H9 (cell line): ENCODE measurements at regions not wholly inside any gene's neighbourhood (a gene's known extent, or its start where the extent isn't known, plus 50 kb on each side); places are given as distances from the start of the nearest gene placed in this dataset.

Source experiments
- DNase-seq: peaks from one replicate; pipeline ENCODE4 v3.0.0-alpha.2; 2017
- H2AFZ ChIP-seq: one replicate; pipeline ENCODE4 v1.6.1; 2013; ENCODE audit warnings: mild to moderate bottlenecking, low read length, control low read depth, moderate library complexity
- H2AK5ac ChIP-seq: 2 replicates; pipeline ENCODE4 v1.6.1; 2013; ENCODE audit warnings: low read length, control low read depth, mixed read lengths; ENCODE audit not compliant: insufficient read length
- H2BK120ac ChIP-seq: one replicate; pipeline ENCODE4 v1.6.1; 2013; ENCODE audit warnings: low read depth, mild to moderate bottlenecking, low read length, control low read depth, inconsistent platforms; ENCODE audit not compliant: poor library complexity, severe bottlenecking
- H2BK12ac ChIP-seq: 2 replicates; pipeline ENCODE4 v1.6.1; 2013; ENCODE audit warnings: low read length, control low read depth, mixed read lengths, low read depth; ENCODE audit not compliant: insufficient read length
- H2BK15ac ChIP-seq: 2 replicates; pipeline ENCODE4 v1.6.1; 2013; ENCODE audit warnings: low read depth, low read length, control low read depth
- H2BK20ac ChIP-seq: one replicate; pipeline ENCODE4 v1.6.1; 2013; ENCODE audit warnings: low read depth, mild to moderate bottlenecking, low read length, control low read depth, inconsistent platforms; ENCODE audit not compliant: poor library complexity, severe bottlenecking
- H2BK5ac ChIP-seq: 2 replicates; pipeline ENCODE4 v1.6.1; 2013; ENCODE audit warnings: low read length, control low read depth, mixed read lengths; ENCODE audit not compliant: insufficient read length
- H3K14ac ChIP-seq: 2 replicates; pipeline ENCODE4 v1.6.1; 2013; ENCODE audit warnings: low read length, control low read depth; ENCODE audit not compliant: insufficient read depth
- H3K18ac ChIP-seq: 2 replicates; pipeline ENCODE4 v1.6.1; 2013; ENCODE audit warnings: low read depth, mild to moderate bottlenecking, mixed read lengths, low read length, control low read depth; ENCODE audit not compliant: insufficient read length
- H3K23ac ChIP-seq: 2 replicates; pipeline ENCODE4 v1.6.1; 2013; ENCODE audit warnings: low read length, control low read depth, mixed read lengths, low read depth; ENCODE audit not compliant: insufficient read length
- H3K23me2 ChIP-seq: 2 replicates; pipeline ENCODE4 v1.6.1; 2013; ENCODE audit warnings: low read depth, mild to moderate bottlenecking, mixed read lengths, low read length, control low read depth; ENCODE audit not compliant: insufficient read length, poor library complexity, severe bottlenecking
- H3K27ac ChIP-seq: 2 replicates; pipeline ENCODE4 v1.5.1; 2013; ENCODE audit warnings: low read length, control low read depth, mixed read lengths, low read depth; ENCODE audit not compliant: insufficient read length
- H3K27me3 ChIP-seq: 2 replicates; pipeline ENCODE4 v1.6.1; 2013; ENCODE audit warnings: low read length, control low read depth, inconsistent platforms; ENCODE audit not compliant: insufficient read depth
- H3K4ac ChIP-seq: 2 replicates; pipeline ENCODE4 v1.6.1; 2013; ENCODE audit warnings: low read depth, mild to moderate bottlenecking, control low read depth, inconsistent platforms, low read length, moderate library complexity
- H3K4me1 ChIP-seq: 2 replicates; pipeline ENCODE4 v1.6.1; 2013; ENCODE audit warnings: low read length, control low read depth, inconsistent platforms; ENCODE audit not compliant: insufficient read depth
- H3K4me2 ChIP-seq: 2 replicates; pipeline ENCODE4 v1.6.1; 2013; ENCODE audit warnings: low read length, control low read depth, mixed read lengths; ENCODE audit not compliant: insufficient read length, insufficient read depth
- H3K56ac ChIP-seq: 2 replicates; pipeline ENCODE4 v1.6.1; 2013; ENCODE audit warnings: low read depth, mild to moderate bottlenecking, mixed read lengths, low read length, control low read depth; ENCODE audit not compliant: insufficient read length
- H3K79me1 ChIP-seq: 2 replicates; pipeline ENCODE4 v1.6.1; 2013; ENCODE audit warnings: low read depth, mild to moderate bottlenecking, moderate library complexity, low read length, control low read depth, inconsistent platforms; ENCODE audit not compliant: insufficient read depth, poor library complexity, severe bottlenecking
- H3K79me2 ChIP-seq: 2 replicates; pipeline ENCODE4 v1.6.1; 2013; ENCODE audit warnings: low read length, control low read depth, inconsistent platforms; ENCODE audit not compliant: insufficient read depth
- H3K9ac ChIP-seq: 2 replicates; pipeline ENCODE4 v1.6.1; 2013; ENCODE audit warnings: low read length, control low read depth, mixed read lengths; ENCODE audit not compliant: insufficient read length; ENCODE audit errors: extremely low read depth
- H3K9me3 ChIP-seq: one replicate; pipeline ENCODE4 v1.6.1; 2013; ENCODE audit warnings: low read depth, low read length, inconsistent platforms; ENCODE audit not compliant: control insufficient read depth
- H3T11ph ChIP-seq: one replicate; pipeline ENCODE4 v1.6.1; 2013; ENCODE audit warnings: mild to moderate bottlenecking, low read length, control low read depth, inconsistent platforms
- H4K20me1 ChIP-seq: one replicate; pipeline ENCODE4 v1.6.1; 2013; ENCODE audit not compliant: control insufficient read depth, insufficient read length, insufficient read depth
- H4K5ac ChIP-seq: 2 replicates; pipeline ENCODE4 v1.6.1; 2013; ENCODE audit warnings: low read depth, mild to moderate bottlenecking, mixed read lengths, low read length, control low read depth; ENCODE audit not compliant: insufficient read length
- H4K8ac ChIP-seq: replicated peaks from 2 replicates; pipeline ENCODE4 v1.6.1; 2013; ENCODE audit warnings: low read length, control low read depth, mixed read lengths, low read depth; ENCODE audit not compliant: insufficient read length
- H4K91ac ChIP-seq: 2 replicates; pipeline ENCODE4 v1.6.1; 2013; ENCODE audit warnings: low read depth, mild to moderate bottlenecking, moderate library complexity, mixed read lengths, low read length, control low read depth; ENCODE audit not compliant: insufficient read length
- H3K27ac Mint-ChIP-seq, 3 experiments: 2 replicates in 2 of 3; 3 replicates in 1 of 3; pipeline ENCODE4 v1.8.0; 2020 to 2021; ENCODE audit warnings: mixed read lengths in 3 of 3, mild to moderate bottlenecking in 1 of 3, moderate library complexity in 1 of 3
- H3K27me3 Mint-ChIP-seq: 2 replicates; pipeline ENCODE4 v1.8.0; 2021; ENCODE audit warnings: low read depth, mild to moderate bottlenecking, moderate library complexity, mixed read lengths
- H3K36me3 Mint-ChIP-seq, 3 experiments: 2 replicates in 2 of 3; 3 replicates in 1 of 3; pipeline ENCODE4 v1.8.0; 2020 to 2021; ENCODE audit warnings: low read depth in 3 of 3, mixed read lengths in 3 of 3; ENCODE audit not compliant: insufficient read depth in 1 of 3
- H3K4me1 Mint-ChIP-seq, 2 experiments: 2 replicates each; pipeline ENCODE4 v1.8.0; 2020; ENCODE audit warnings: mixed read lengths in 2 of 2
- H3K4me3 Mint-ChIP-seq, 2 experiments: 2 replicates in 1 of 2; 3 replicates in 1 of 2; pipeline ENCODE4 v1.8.0; 2020 to 2021; ENCODE audit warnings: mild to moderate bottlenecking in 2 of 2, mixed read lengths in 2 of 2, moderate library complexity in 1 of 2
- H3K9me3 Mint-ChIP-seq, 2 experiments: 2 replicates in 1 of 2; 3 replicates in 1 of 2; pipeline ENCODE4 v1.8.0; 2020; ENCODE audit warnings: mild to moderate bottlenecking in 2 of 2, mixed read lengths in 2 of 2, moderate library complexity in 1 of 2
- CTCF ChIP-seq: fragments of 200-600 bp; sonication (generic); conservative IDR thresholded peaks from 3 replicates; pipeline ENCODE4 v1.8.0; 2021; ENCODE audit warnings: antibody characterized with exemption, mild to moderate bottlenecking
- WGBS: extraction: QIAGEN DNeasy Blood & Tissue Kit; methylation state at CpG from one replicate; pipeline ENCODE4 v1.1.7; 2013; ENCODE audit warnings: missing lambda C conversion rate, low lambda C conversion rate, mixed read lengths; ENCODE audit not compliant: insufficient read length; ENCODE audit errors: extremely low coverage; 5-methylcytosine and 5-hydroxymethylcytosine counted together

GRCh38 chr12:115470526-115470925 is 786.6 kb upstream of the TBX3 start:
- DNase-seq = no peak
- H3K9ac ChIP-seq = no peak overlapping the region
- H3K23ac ChIP-seq = no peak overlapping the region
- no peak overlapping the region for H2BK15ac ChIP-seq
- no peaks in the 10 kb centered on the region for H3K9me3 Mint-ChIP-seq
- no peak overlapping the region for H4K5ac ChIP-seq
- peaks cover 6% of the 10 kb centered on the region in 2 experiments; a peak in 3 of 4 replicates for H3K4me1 Mint-ChIP-seq
- H2BK12ac ChIP-seq = no peak overlapping the region
- H4K8ac ChIP-seq = no peak overlapping the region
- no peak for TF ChIP-seq CTCF
- H3K36me3 Mint-ChIP-seq = no peaks in the 10 kb centered on the region; a peak in 1 of 7 replicates
- no peaks in the 10 kb centered on the region for H4K20me1 ChIP-seq
- H2BK120ac ChIP-seq = peak overlapping the region; percentile 69
- H2AK5ac ChIP-seq = no peak overlapping the region
- H4K91ac ChIP-seq = no peak overlapping the region
- no peak overlapping the region for H3K4me3 Mint-ChIP-seq
- H2BK20ac ChIP-seq = no peak overlapping the region
- H3K14ac ChIP-seq = no peak overlapping the region
- H3K4me1 ChIP-seq = no peaks in the 10 kb centered on the region
- no peaks in the 10 kb centered on the region; the same call in 1 of the 2 replicates for H3K27me3 Mint-ChIP-seq
- H3T11ph ChIP-seq = no peak overlapping the region
- no peak overlapping the region for H3K18ac ChIP-seq
- no peaks in the 10 kb centered on the region for H3K23me2 ChIP-seq
- no peaks in the 10 kb centered on the region for H3K79me2 ChIP-seq
- H3K4ac ChIP-seq = no peak overlapping the region
- H3K79me1 ChIP-seq = no peaks in the 10 kb centered on the region
- no peak overlapping the region for H2BK5ac ChIP-seq
- H3K4me2 ChIP-seq = no peak overlapping the region
- H3K27ac ChIP-seq = no peak overlapping the region
- H3K56ac ChIP-seq = no peak overlapping the region
- no CpG with 5 or more reads among the region's 11 CpGs for WGBS
- no peak overlapping the region for H2AFZ ChIP-seq
- no peaks in the 10 kb centered on the region for H3K27me3 ChIP-seq
- no peaks in the 10 kb centered on the region for H3K9me3 ChIP-seq
- H3K27ac Mint-ChIP-seq = no peak overlapping the region; a peak in 1 of 7 replicates
